ENCODE measurements at regions not wholly inside any gene's neighbourhood (a gene's known extent, or its start where the extent isn't known, plus 50 kb on each side); places are given as distances from the start of the nearest gene placed in this dataset.

DNA sequence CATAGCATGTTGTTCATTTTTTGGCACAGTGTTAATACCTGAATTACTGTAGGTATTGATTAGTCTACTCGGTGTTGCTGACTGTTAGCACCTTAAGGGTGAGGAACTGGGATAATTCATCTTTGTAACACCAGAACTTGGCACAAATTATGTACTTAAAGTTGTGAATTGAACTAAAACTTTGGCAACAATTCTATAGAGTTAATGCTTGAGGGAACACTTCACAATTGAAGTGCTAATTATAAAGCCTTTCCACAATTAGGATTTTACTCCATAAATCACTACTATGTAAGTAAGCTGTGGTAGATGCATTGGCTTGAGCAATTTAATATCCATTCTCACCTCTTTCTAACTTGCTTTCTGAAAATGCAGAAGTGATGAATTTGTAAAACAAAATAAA lies 686.7 kb downstream of the PDHA2 start:
- TF ChIP-seq RAD21 (IDR thresholded peaks at IDR 0.05; ENCODE audit: low read length) (no peak), RFX5 (IDR thresholded peaks at IDR 0.05; ENCODE audit: low read depth, low read length) (no peak)
- TF ChIP-seq, protein P1, sequence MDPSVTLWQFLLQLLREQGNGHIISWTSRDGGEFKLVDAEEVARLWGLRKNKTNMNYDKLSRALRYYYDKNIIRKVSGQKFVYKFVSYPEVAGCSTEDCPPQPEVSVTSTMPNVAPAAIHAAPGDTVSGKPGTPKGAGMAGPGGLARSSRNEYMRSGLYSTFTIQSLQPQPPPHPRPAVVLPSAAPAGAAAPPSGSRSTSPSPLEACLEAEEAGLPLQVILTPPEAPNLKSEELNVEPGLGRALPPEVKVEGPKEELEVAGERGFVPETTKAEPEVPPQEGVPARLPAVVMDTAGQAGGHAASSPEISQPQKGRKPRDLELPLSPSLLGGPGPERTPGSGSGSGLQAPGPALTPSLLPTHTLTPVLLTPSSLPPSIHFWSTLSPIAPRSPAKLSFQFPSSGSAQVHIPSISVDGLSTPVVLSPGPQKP (IDR thresholded peaks at IDR 0.05; ENCODE audit: borderline replicate concordance, low read depth, low read length) = no peak
